AG04449 (cell line): ENCODE measurements at regions not wholly inside any gene's neighbourhood (a gene's known extent, or its start where the extent isn't known, plus 50 kb on each side); places are given as distances from the start of the nearest gene placed in this dataset.

Source experiments
- CTCF ChIA-PET: fragments of 350-600 bp; formaldehyde crosslinking; extraction: SDS; loops from one replicate; lab custom pipeline; 2021; ENCODE audit warnings: antibody characterized with exemption; lab: Yijun Ruan, JAX
- POLR2A ChIA-PET: fragments of 400-600, 350-600 bp; formaldehyde crosslinking; extraction: SDS; loops from one replicate; lab custom pipeline; 2020; ENCODE audit warnings: antibody characterized with exemption, inconsistent platforms; lab: Yijun Ruan, JAX
- DNase-seq: peaks from one replicate; pipeline ENCODE4 v3.0.0-alpha.2; 2010; ENCODE audit warnings: low read depth, low spot score
- H3K4me3 ChIP-seq: 2 replicates; pipeline ENCODE4 v1.5.1; 2011; ENCODE audit warnings: low read depth, mild to moderate bottlenecking, control low read depth, low read length
- TF ChIP-seq, protein P1 (sequence below): IDR thresholded peaks from one replicate; pipeline ENCODE4 v1.5.1; 2011; ENCODE audit warnings: mild to moderate bottlenecking, moderate library complexity, low read length, control low read depth, inconsistent platforms; ENCODE audit not compliant: insufficient read depth; ENCODE audit errors: missing control alignments

DNA sequence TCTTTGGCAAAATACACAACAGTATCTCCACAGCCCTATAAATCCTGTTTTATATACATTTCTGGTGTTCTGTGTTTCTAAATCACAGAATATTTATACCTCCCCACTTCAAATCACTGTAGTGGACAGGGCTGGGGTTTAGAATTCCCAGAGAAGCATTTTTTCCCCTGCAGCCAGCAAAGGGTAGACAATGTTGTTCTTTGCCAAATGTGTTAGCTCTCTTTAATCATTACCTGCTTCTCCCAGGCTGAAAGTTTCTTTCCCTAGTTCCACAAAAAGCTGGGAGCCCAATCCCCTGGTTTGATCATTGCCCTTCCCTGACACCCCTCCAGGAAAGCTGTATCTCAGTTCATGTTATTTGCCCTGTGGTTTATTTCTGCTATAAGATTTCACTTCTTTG, 520.0 kb upstream of the SPHKAP start:
- no peak for DNase-seq
- H3K4me3 ChIP-seq, result no peak overlapping the region
- ChIA-PET CTCF (no interaction called here), POLR2A (no interaction called here)
- TF ChIP-seq, protein P1, sequence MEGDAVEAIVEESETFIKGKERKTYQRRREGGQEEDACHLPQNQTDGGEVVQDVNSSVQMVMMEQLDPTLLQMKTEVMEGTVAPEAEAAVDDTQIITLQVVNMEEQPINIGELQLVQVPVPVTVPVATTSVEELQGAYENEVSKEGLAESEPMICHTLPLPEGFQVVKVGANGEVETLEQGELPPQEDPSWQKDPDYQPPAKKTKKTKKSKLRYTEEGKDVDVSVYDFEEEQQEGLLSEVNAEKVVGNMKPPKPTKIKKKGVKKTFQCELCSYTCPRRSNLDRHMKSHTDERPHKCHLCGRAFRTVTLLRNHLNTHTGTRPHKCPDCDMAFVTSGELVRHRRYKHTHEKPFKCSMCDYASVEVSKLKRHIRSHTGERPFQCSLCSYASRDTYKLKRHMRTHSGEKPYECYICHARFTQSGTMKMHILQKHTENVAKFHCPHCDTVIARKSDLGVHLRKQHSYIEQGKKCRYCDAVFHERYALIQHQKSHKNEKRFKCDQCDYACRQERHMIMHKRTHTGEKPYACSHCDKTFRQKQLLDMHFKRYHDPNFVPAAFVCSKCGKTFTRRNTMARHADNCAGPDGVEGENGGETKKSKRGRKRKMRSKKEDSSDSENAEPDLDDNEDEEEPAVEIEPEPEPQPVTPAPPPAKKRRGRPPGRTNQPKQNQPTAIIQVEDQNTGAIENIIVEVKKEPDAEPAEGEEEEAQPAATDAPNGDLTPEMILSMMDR, result no peak

DNA sequence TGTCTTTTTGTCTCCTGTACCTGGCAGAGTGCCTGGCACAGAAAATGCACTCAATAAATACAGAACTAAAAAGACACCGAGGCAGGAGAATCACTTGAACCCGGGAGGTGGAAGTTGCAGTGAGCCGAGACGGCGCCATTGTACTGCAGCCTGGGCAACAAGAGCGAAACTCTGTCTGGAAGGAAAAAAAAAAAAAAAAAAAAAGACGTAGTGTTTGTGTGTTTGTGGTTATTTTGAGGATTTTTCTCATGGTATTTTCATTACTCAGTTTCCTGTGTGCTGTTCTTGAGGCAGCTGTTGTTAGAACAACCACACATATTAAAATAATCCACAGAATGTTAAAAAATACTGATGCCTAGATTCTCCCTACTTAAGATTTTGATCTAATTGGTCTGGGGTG, 519.2 kb upstream of the SPHKAP start:
- H3K4me3 ChIP-seq, result no peak overlapping the region
- TF ChIP-seq, protein P1, result no peak
- DNase-seq, result no peak
- ChIA-PET POLR2A (no interaction called here), CTCF (no interaction called here)

DNA sequence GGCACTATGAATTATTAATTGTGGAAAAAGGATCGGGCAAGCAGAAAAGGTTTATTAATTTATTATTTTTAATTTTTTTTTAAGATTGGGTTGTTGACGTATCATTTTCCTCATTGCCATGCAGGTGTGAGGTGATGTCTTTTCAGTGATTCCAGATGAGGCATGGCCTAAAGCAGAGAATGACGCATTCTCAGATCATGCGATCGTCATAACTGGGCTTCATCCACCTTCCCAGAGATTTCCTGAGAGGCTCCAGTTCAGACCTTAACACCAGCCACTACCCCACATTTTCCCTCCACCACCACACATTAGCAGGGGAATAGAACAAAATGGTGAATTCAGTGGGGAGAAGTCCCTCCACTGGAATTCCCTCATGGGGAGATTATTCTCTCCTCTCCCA, 518.4 kb upstream of the SPHKAP start:
- ChIA-PET POLR2A (no interaction called here), CTCF (no interaction called here)
- H3K4me3 ChIP-seq, result no peak overlapping the region
- DNase-seq, result no peak
- TF ChIP-seq, protein P1, result no peak

DNA sequence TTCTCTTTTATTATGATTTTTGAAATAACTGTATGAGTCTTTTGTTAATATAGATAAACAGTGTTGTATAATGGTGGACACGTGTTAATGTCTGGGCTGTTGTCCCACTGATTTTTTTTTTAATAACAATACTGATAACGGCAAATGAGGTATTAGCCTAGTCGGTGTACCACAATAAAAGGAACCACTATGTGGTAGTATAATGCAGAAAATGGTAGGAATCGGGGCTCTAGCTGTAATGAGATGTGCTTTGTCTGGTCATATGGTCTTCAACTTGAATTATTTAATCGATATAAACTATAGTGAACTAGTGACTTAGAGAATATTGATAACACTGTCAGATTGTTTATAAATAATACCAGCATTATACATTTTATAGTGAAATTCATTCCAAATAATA, 517.9 kb upstream of the SPHKAP start:
- ChIA-PET POLR2A (no interaction called here), CTCF (no interaction called here)
- no peak for DNase-seq
- no peak overlapping the region for H3K4me3 ChIP-seq
- TF ChIP-seq, protein P1, result no peak

DNA sequence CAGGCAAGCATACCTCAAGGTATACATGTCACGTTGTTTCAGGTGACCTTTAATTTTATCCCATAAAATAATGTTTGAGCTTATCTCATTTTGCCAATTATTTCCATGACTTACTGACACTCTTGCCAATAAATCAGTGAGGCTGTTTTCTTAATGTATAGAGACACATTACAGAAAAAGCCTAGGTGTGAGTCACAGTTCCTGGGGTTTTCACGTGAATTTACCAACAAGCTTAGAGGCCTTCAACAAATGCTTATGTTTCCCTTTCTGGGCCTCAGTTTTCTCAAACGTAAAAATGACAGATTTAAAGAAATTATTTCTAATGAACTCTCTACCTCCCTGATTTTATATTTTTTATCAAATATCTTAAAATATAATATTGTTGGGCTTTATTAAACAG, 517.5 kb upstream of the SPHKAP start:
- DNase-seq, result no peak
- POLR2A ChIA-PET, result no interaction called here
- H3K4me3 ChIP-seq, result no peak overlapping the region
- CTCF ChIA-PET, result no interaction called here
- TF ChIP-seq, protein P1, result no peak

DNA sequence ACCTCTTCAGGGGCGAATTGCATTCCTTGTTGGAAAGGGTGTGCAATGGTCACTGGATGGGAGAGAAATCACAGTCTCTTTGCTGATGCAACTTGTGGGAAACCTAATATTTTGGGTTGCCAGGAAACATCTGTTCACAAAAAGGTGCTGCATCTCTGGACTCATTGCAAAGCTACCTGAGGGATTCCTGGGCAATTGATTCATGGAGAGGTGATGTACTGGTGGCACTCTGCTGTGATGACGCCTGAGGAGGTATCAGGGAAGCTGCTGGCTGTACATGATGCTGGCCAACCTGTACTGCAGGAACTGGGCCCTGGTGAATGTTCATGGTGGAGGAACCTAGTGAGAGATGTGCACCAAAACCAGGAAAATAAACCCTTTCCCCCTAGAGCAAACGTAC, 516.0 kb upstream of the SPHKAP start:
- POLR2A ChIA-PET, result no interaction called here
- TF ChIP-seq, protein P1, result no peak

More for the DNA sequence above, 516.0 kb upstream of the SPHKAP start:
- no peak overlapping the region for H3K4me3 ChIP-seq
- no peak for DNase-seq
- CTCF ChIA-PET, result no interaction called here
